MM.1S (cell line): ENCODE measurements at regions not wholly inside any gene's neighbourhood (a gene's known extent, or its start where the extent isn't known, plus 50 kb on each side); places are given as distances from the start of the nearest gene placed in this dataset.

ENCODE experiments used
- EZH2 ChIP-seq: fragments of 300-600 bp; sonication (generic); optimal IDR thresholded peaks from 2 replicates; pipeline ENCODE3; 2017; ENCODE audit warnings: low read depth, mild to moderate bottlenecking, antibody characterized with exemption, low read length, mixed read lengths
- EZH2phosphoT487 ChIP-seq: fragments of 300-600 bp; sonication (generic); IDR thresholded peaks from 2 replicates; pipeline ENCODE4 v1.6.1; 2018; ENCODE audit warnings: antibody characterized with exemption, low read length
- TF ChIP-seq, protein P1 (sequence below): fragments of 300-600 bp; sonication (generic); IDR thresholded peaks from 2 replicates; pipeline ENCODE4 v1.5.1; 2016; ENCODE audit warnings: antibody characterized with exemption, low read length, mixed read lengths

DNA sequence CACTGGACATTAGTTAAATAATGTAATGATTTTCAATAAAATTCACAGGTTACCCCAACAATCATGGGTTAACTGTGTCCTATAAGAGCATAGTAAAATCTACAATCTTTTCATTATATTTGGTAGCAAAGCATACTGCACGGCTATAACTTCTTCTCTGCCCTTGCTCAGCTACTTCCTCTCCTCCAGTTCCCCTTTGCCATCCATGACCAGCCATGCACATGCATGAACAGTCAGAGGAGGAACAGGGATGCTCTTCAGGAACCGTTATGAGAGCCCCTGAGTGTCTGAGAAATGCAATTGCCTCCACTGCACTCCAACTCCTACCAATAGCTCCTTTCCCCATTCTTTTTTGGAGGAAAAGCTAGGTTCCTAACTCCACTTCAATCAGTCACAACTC is 646.7 kb downstream of the LTN1 start:
- TF ChIP-seq, protein P1, sequence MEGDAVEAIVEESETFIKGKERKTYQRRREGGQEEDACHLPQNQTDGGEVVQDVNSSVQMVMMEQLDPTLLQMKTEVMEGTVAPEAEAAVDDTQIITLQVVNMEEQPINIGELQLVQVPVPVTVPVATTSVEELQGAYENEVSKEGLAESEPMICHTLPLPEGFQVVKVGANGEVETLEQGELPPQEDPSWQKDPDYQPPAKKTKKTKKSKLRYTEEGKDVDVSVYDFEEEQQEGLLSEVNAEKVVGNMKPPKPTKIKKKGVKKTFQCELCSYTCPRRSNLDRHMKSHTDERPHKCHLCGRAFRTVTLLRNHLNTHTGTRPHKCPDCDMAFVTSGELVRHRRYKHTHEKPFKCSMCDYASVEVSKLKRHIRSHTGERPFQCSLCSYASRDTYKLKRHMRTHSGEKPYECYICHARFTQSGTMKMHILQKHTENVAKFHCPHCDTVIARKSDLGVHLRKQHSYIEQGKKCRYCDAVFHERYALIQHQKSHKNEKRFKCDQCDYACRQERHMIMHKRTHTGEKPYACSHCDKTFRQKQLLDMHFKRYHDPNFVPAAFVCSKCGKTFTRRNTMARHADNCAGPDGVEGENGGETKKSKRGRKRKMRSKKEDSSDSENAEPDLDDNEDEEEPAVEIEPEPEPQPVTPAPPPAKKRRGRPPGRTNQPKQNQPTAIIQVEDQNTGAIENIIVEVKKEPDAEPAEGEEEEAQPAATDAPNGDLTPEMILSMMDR = no peak
- TF ChIP-seq EZH2 (no peak), EZH2phosphoT487 (no peak)
